Keratinocyte (primary cell): ENCODE measurements at regions not wholly inside any gene's neighbourhood (a gene's known extent, or its start where the extent isn't known, plus 50 kb on each side); places are given as distances from the start of the nearest gene placed in this dataset.

Experiments
- DNase-seq: peaks from one replicate; pipeline ENCODE4 v3.0.0-alpha.2; 2011; ENCODE audit warnings: low read depth, missing footprints, low spot score
- FAIRE-seq: peaks from 2 replicates; lab custom pipeline; 2011; peaks lifted over from hg19 to GRCh38; lab: Jason Lieb, UNC
- H2AFZ ChIP-seq: 2 replicates; pipeline ENCODE4 v1.6.0; 2012; ENCODE audit warnings: low read length, control low read depth, inconsistent platforms; ENCODE audit not compliant: control insufficient read depth
- H3K27ac ChIP-seq: 2 replicates; pipeline ENCODE4 v1.5.1; 2011; ENCODE audit warnings: low read length; ENCODE audit not compliant: control insufficient read depth, insufficient read depth
- H3K27me3 ChIP-seq: 3 replicates; pipeline ENCODE4 v1.6.0; 2011; ENCODE audit warnings: low read length; ENCODE audit not compliant: control insufficient read depth, insufficient read depth; ENCODE audit errors: extremely low read depth
- H3K36me3 ChIP-seq, 2 experiments: 2 replicates in 1 of 2; 3 replicates in 1 of 2; pipeline ENCODE4 v1.5.1; 2011; ENCODE audit warnings: low read length in 2 of 2, mild to moderate bottlenecking in 1 of 2; ENCODE audit not compliant: control insufficient read depth in 2 of 2, insufficient read depth in 2 of 2; ENCODE audit errors: extremely low read depth in 1 of 2
- H3K4me1 ChIP-seq: 3 replicates; pipeline ENCODE4 v1.5.1; 2011; ENCODE audit warnings: low read length; ENCODE audit not compliant: control insufficient read depth, insufficient read depth; ENCODE audit errors: extremely low read depth
- H3K4me2 ChIP-seq: 3 replicates; pipeline ENCODE4 v1.6.0; 2011; ENCODE audit warnings: low read depth, low read length; ENCODE audit not compliant: control insufficient read depth, insufficient read depth; ENCODE audit errors: extremely low read depth
- H3K4me3 ChIP-seq, 3 experiments: fragments of 200-600 bp in 1 of 3; sonication (generic) in 1 of 3; 2 replicates in 2 of 3; 3 replicates in 1 of 3; pipeline ENCODE4 v1.5.1; 2011 to 2016; ENCODE audit warnings: low read length in 3 of 3, mild to moderate bottlenecking in 3 of 3, control low read depth in 2 of 3, inconsistent platforms in 1 of 3, low read depth in 1 of 3, mixed read lengths in 1 of 3, mixed run types in 1 of 3, moderate library complexity in 1 of 3; ENCODE audit not compliant: control insufficient read depth in 2 of 3, insufficient read depth in 2 of 3; ENCODE audit errors: extremely low read depth in 1 of 3
- H3K79me2 ChIP-seq: 2 replicates; pipeline ENCODE4 v1.6.0; 2012; ENCODE audit warnings: low read length; ENCODE audit not compliant: control insufficient read depth, insufficient read depth
- H3K9ac ChIP-seq: 3 replicates; pipeline ENCODE4 v1.6.0; 2011; ENCODE audit warnings: low read length; ENCODE audit not compliant: control insufficient read depth, insufficient read depth; ENCODE audit errors: extremely low read depth
- H3K9me1 ChIP-seq: 3 replicates; pipeline ENCODE4 v1.6.0; 2011; ENCODE audit warnings: low read length; ENCODE audit not compliant: control insufficient read depth, insufficient read depth; ENCODE audit errors: extremely low read depth
- H3K9me3 ChIP-seq: 2 replicates; pipeline ENCODE4 v1.5.1; 2012; ENCODE audit warnings: low read depth, low read length; ENCODE audit not compliant: control insufficient read depth
- H4K20me1 ChIP-seq: 3 replicates; pipeline ENCODE4 v1.6.0; 2011; ENCODE audit warnings: low read length; ENCODE audit not compliant: control insufficient read depth, insufficient read depth; ENCODE audit errors: extremely low read depth
- EZH2 ChIP-seq: IDR thresholded peaks from one replicate; pipeline ENCODE4 v1.6.1; 2012; ENCODE audit warnings: inconsistent platforms, mild to moderate bottlenecking, low read length, moderate library complexity
- dilution Hi-C: fragments of 300-500 bp; cut with MboI; formaldehyde crosslinking; loops from one replicate; pipeline ENCODE4 v1.7.0; 2020; ENCODE audit warnings: low sequenced_read_pairs; ENCODE audit not compliant: extremely low pct_ligation_motif_present
- TF ChIP-seq, protein P1 (sequence below), 3 experiments: IDR thresholded peaks in 1 of 3; conservative IDR thresholded peaks in 1 of 3; optimal IDR thresholded peaks in 1 of 3; 2 replicates in 2 of 3; 3 replicates in 1 of 3; pipeline versions ENCODE3 to v1.5.1; 2011; ENCODE audit warnings: low read length in 3 of 3, mild to moderate bottlenecking in 3 of 3, moderate library complexity in 2 of 3, control low read depth in 1 of 3, inconsistent platforms in 1 of 3; ENCODE audit not compliant: insufficient read depth in 2 of 3; ENCODE audit errors: extremely low read depth in 1 of 3

DNA sequence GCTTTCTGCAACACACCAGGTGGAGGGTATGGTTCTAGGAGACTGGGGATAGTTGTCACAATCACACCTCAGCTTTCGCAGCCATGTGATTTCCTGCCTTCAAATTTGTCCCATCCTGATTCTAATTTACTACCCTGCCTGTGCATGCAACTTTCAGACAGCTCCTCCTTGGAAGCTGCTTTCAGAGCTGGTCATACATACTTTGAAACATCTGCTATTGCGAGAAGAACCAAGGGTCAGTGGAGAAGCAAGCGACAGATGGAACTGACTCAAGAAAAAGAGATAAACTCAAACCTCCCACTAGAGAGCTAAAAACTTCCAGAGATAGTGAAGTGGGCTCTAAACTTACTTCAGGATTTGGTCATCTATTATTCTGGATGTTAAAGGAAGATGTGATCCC is 381.7 kb upstream of the FGF13 start:
- Histone ChIP-seq H3K4me3 (no peak overlapping the region), H3K9ac (no peak overlapping the region), H3K9me1 (no peaks in the 10 kb centered on the region), H2AFZ (no peak overlapping the region), H3K27me3 (no peaks in the 10 kb centered on the region), H3K4me2 (no peak overlapping the region), H3K79me2 (no peaks in the 10 kb centered on the region), H4K20me1 (no peaks in the 10 kb centered on the region), H3K36me3 (no peaks in the 10 kb centered on the region), H3K27ac (no peak overlapping the region), H3K4me1 (no peaks in the 10 kb centered on the region), H3K9me3 (no peaks in the 10 kb centered on the region)
- dilution Hi-C loops, result no loop called here
- FAIRE-seq, result no peak
- no peak for DNase-seq
- TF ChIP-seq, protein P1, sequence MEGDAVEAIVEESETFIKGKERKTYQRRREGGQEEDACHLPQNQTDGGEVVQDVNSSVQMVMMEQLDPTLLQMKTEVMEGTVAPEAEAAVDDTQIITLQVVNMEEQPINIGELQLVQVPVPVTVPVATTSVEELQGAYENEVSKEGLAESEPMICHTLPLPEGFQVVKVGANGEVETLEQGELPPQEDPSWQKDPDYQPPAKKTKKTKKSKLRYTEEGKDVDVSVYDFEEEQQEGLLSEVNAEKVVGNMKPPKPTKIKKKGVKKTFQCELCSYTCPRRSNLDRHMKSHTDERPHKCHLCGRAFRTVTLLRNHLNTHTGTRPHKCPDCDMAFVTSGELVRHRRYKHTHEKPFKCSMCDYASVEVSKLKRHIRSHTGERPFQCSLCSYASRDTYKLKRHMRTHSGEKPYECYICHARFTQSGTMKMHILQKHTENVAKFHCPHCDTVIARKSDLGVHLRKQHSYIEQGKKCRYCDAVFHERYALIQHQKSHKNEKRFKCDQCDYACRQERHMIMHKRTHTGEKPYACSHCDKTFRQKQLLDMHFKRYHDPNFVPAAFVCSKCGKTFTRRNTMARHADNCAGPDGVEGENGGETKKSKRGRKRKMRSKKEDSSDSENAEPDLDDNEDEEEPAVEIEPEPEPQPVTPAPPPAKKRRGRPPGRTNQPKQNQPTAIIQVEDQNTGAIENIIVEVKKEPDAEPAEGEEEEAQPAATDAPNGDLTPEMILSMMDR (optimal IDR thresholded peaks at IDR 0.05 in 1 of 3, IDR thresholded peaks at IDR 0.05 in 1 of 3, conservative IDR thresholded peaks at IDR 0.05 in 1 of 3; ENCODE audit: extremely low read depth in 1 of 3, insufficient read depth in 2 of 3, low read length in 3 of 3), result no peak
- no peak for TF ChIP-seq EZH2

GRCh38 chrX:139091878-139092277 is 380.4 kb upstream of the FGF13 start:
- Histone ChIP-seq H3K9ac (no peak overlapping the region), H3K79me2 (no peaks in the 10 kb centered on the region), H3K27ac (no peak overlapping the region), H3K4me2 (no peak overlapping the region), H3K9me1 (no peaks in the 10 kb centered on the region), H4K20me1 (no peaks in the 10 kb centered on the region), H3K4me3 (no peak overlapping the region), H2AFZ (no peak overlapping the region), H3K27me3 (no peaks in the 10 kb centered on the region), H3K9me3 (no peaks in the 10 kb centered on the region), H3K36me3 (no peaks in the 10 kb centered on the region), H3K4me1 (no peaks in the 10 kb centered on the region)
- TF ChIP-seq, protein P1 (optimal IDR thresholded peaks at IDR 0.05 in 1 of 3, IDR thresholded peaks at IDR 0.05 in 1 of 3, conservative IDR thresholded peaks at IDR 0.05 in 1 of 3; ENCODE audit: extremely low read depth in 1 of 3, insufficient read depth in 2 of 3, low read length in 3 of 3), result no peak
- no peak for TF ChIP-seq EZH2
- no peak for FAIRE-seq
- no peak for DNase-seq
- dilution Hi-C loops, result no loop called here
